Right lobe of liver (tissue), 6 donors: ENCODE measurements at regions not wholly inside any gene's neighbourhood (a gene's known extent, or its start where the extent isn't known, plus 50 kb on each side); places are given as distances from the start of the nearest gene placed in this dataset.

Experiments used
- ATAC-seq, 4 donors: fragments of 200-7000 bp; cut with Tn5 transposase; one replicate each; pipeline ENCODE4 v1.9.1; 2020; ENCODE audit warnings: mild to moderate bottlenecking in 4 of 4, moderate library complexity in 4 of 4
- DNase-seq, 3 donors: peaks; one replicate each; pipeline ENCODE4 v3.0.0-alpha.2; 2020
- H3K27ac ChIP-seq, 3 donors: fragments of 200-600 bp; one replicate each; pipeline ENCODE4 v1.8.0; 2022
- H3K27me3 ChIP-seq, 2 donors: fragments of 200-600 bp; one replicate each; pipeline ENCODE4 v1.8.0; 2022
- H3K36me3 ChIP-seq, 4 donors: fragments of 200-600 bp; sonication (generic) in 1 of 4; one replicate each; pipeline versions ENCODE4 v1.5.1 to v1.8.0; 2017 to 2022; ENCODE audit warnings: control low read depth in 1 of 4
- H3K4me1 ChIP-seq, 4 donors: fragments of 200-600 bp; sonication (generic) in 1 of 4; one replicate each; pipeline versions ENCODE4 v1.5.1 to v1.8.0; 2017 to 2022; ENCODE audit warnings: control low read depth in 1 of 4
- H3K4me3 ChIP-seq, 3 donors: fragments of 200-600 bp; one replicate each; pipeline ENCODE4 v1.8.0; 2022
- H3K9me3 ChIP-seq, 4 donors: fragments of 200-600 bp; sonication (generic) in 1 of 4; one replicate each; pipeline versions ENCODE4 v1.5.1 to v1.8.0; 2017 to 2022; ENCODE audit warnings: control low read depth in 1 of 4
- POLR2A ChIP-seq: fragments of 450-650 bp; IDR thresholded peaks from one replicate; pipeline ENCODE4 v1.6.1; 2017; ENCODE audit warnings: antibody characterized with exemption, mild to moderate bottlenecking
- whole genome bisulfite sequencing: methylation state at CpG from one replicate; pipeline ENCODE4 v1.1.6; 2018; ENCODE audit warnings: low coverage, low lambda C conversion rate; ENCODE audit not compliant: insufficient coverage; ENCODE audit errors: missing lambda C conversion rate; 5-methylcytosine and 5-hydroxymethylcytosine counted together
- intact Hi-C, 2 donors: fragments of 100-400 bp; cut with DNase I; formaldehyde crosslinking; loops; one replicate each; pipeline versions ENCODE4 v1.11.2 to v1.14.1; 2022
- TF ChIP-seq, protein P1 (sequence below), 4 donors: fragments of 200-600 bp in 3 of 4; fragments of 450-650 bp in 1 of 4; IDR thresholded peaks; one replicate each; pipeline versions ENCODE4 v1.5.1 to v1.8.0; 2016 to 2022; ENCODE audit warnings: antibody characterized with exemption in 4 of 4, mild to moderate bottlenecking in 2 of 4
- donor health status: DM: no; HTN: yes; CAD: no.
- donor health status: DM: no; HTN: no; CAD: no.
- donor health status: DM: no; HTN: no; CAD: no.
- donor health status: DM: no; HTN: yes; CAD: no.
- donor health status: DM: no; HTN: yes; CAD: no.

- Histone ChIP-seq H3K27ac (no peak overlapping the region), H3K27me3 (no peaks in the 10 kb centered on the region), H3K36me3 (no peaks in the 10 kb centered on the region), H3K9me3 (no peaks in the 10 kb centered on the region), H3K4me1 (peaks cover 0 to 8% (median 2%) of the 10 kb centered on the region in 4 donors), H3K4me3 (no peak overlapping the region)
- no peak for DNase-seq
- no peak for ATAC-seq
- WGBS: 77% methylated on average over 4 of the region's 4 CpGs
- TF ChIP-seq POLR2A: no peak
- TF ChIP-seq, protein P1, sequence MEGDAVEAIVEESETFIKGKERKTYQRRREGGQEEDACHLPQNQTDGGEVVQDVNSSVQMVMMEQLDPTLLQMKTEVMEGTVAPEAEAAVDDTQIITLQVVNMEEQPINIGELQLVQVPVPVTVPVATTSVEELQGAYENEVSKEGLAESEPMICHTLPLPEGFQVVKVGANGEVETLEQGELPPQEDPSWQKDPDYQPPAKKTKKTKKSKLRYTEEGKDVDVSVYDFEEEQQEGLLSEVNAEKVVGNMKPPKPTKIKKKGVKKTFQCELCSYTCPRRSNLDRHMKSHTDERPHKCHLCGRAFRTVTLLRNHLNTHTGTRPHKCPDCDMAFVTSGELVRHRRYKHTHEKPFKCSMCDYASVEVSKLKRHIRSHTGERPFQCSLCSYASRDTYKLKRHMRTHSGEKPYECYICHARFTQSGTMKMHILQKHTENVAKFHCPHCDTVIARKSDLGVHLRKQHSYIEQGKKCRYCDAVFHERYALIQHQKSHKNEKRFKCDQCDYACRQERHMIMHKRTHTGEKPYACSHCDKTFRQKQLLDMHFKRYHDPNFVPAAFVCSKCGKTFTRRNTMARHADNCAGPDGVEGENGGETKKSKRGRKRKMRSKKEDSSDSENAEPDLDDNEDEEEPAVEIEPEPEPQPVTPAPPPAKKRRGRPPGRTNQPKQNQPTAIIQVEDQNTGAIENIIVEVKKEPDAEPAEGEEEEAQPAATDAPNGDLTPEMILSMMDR (IDR thresholded peaks at IDR 0.05): no peak
- intact Hi-C loops: no loop called here
Observed at GRCh38 chr3:193915099-193915498, 220.8 kb upstream of the HES1 start.

DNA sequence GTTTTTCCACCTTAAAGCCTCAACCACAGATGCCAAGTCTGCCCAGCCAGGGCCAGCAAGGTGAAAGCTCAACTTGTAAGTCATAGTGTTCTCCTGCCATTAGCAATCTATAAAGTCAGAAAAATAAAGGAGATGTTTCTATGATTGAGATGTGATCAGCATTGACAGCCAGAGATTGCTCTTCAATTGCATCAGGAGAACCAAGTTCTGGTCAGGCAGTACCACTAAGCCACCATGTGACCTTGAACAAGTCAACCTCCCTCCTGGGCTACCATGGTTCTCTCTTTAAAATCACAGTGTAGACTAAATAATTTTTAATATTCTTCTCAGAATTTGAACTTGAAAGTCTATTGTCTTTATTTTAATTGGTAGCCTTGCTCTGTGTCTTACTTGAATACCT lies 220.3 kb upstream of the HES1 start:
- H3K27ac ChIP-seq: no peak overlapping the region
- no peaks in the 10 kb centered on the region for H3K27me3 ChIP-seq
- H3K4me1 ChIP-seq: peaks cover 0 to 7% (median 2%) of the 10 kb centered on the region in 4 donors
- no peak for ATAC-seq
- no peaks in the 10 kb centered on the region for H3K36me3 ChIP-seq
- intact Hi-C loops: no loop called here
- H3K4me3 ChIP-seq: no peak overlapping the region
- no peaks in the 10 kb centered on the region for H3K9me3 ChIP-seq
- DNase-seq: no peak
- no peak for TF ChIP-seq POLR2A
- TF ChIP-seq, protein P1 (IDR thresholded peaks at IDR 0.05): no peak

DNA sequence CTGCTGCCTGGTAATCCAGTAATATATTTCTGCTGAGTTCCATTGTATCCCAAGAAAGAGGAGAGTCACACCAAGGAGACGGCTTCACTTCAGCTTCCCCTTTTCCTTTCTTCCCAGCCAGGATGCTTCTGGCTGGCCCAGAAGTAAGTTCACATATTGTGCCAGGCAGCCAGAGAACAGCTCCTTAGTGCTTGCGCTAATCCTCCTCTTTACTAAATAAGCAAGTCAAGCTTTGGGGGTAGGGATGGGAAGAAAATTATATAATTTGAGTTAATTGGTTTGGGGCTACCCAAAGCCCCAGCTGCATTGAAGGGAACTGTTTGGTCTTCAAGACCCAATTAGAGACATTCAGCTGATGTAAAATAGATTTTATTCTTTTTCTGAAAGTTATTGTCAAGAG lies 218.8 kb upstream of the HES1 start:
- Histone ChIP-seq H3K4me3 (no peak overlapping the region), H3K9me3 (no peaks in the 10 kb centered on the region), H3K4me1 (no peaks in the 10 kb centered on the region), H3K27ac (no peak overlapping the region), H3K27me3 (no peaks in the 10 kb centered on the region), H3K36me3 (no peaks in the 10 kb centered on the region)
- TF ChIP-seq, protein P1 (IDR thresholded peaks at IDR 0.05): no peak
- no peak for TF ChIP-seq POLR2A
- no CpG with 5 or more reads among the region's 2 CpGs for WGBS
- intact Hi-C loops: no loop called here
- ATAC-seq (no peak), DNase-seq (no peak)

- H3K4me1 ChIP-seq: no peaks in the 10 kb centered on the region
- DNase-seq: no peak
- H3K27me3 ChIP-seq: no peaks in the 10 kb centered on the region
- H3K27ac ChIP-seq: no peak overlapping the region
- H3K9me3 ChIP-seq: no peaks in the 10 kb centered on the region
- 79% methylated on average over 4 of the region's 4 CpGs for WGBS
- intact Hi-C loops: no loop called here
- no peak overlapping the region for H3K4me3 ChIP-seq
- no peaks in the 10 kb centered on the region for H3K36me3 ChIP-seq
- no peak for ATAC-seq
- no peak for TF ChIP-seq POLR2A
- TF ChIP-seq, protein P1 (IDR thresholded peaks at IDR 0.05): no peak
Observed at GRCh38 chr3:193921465-193921864, 214.5 kb upstream of the HES1 start.
